ENCODE measurements at regions not wholly inside any gene's neighbourhood (a gene's known extent, or its start where the extent isn't known, plus 50 kb on each side); places are given as distances from the start of the nearest gene placed in this dataset.

DNA sequence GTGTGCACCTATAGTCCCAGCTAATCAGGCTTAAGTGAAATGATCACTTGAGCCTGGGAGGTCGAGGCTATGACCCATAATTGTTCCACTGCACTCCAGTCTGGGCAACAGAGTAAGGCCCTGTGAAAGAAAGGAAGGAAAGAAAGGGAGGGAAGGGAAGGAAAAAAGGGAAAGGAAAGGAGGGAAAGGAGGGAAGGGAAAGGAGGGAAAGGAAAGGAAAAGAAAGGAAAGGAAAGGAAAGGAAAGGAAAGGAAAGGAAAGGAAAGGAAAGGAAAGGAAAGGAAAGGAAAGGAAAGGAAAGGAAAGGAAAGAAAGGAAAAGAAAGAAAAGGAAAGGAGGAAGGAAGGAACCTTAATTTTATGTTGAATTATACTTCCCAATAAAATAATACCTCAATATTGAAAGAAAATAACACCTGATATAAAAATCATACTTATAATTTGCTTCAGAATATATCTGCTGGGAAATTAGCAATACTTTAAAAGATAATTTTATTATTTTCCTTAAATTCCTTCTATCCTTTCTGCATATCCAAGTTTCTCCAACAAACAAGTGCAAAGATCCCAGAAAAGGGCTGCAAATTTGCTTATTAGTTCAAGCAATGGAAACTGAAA is 177.3 kb downstream of the KLF12 start:
- DNase-seq (no peak), ATAC-seq (no peak)
- ChIA-PET CTCF (no interaction called here), POLR2A (no interaction called here)
- peaks cover 6% of the 10 kb centered on the region for H3K9me3 Mint-ChIP-seq
- H3K27ac Mint-ChIP-seq: peak overlapping the region; percentile 52
- TF ChIP-seq, protein P1, sequence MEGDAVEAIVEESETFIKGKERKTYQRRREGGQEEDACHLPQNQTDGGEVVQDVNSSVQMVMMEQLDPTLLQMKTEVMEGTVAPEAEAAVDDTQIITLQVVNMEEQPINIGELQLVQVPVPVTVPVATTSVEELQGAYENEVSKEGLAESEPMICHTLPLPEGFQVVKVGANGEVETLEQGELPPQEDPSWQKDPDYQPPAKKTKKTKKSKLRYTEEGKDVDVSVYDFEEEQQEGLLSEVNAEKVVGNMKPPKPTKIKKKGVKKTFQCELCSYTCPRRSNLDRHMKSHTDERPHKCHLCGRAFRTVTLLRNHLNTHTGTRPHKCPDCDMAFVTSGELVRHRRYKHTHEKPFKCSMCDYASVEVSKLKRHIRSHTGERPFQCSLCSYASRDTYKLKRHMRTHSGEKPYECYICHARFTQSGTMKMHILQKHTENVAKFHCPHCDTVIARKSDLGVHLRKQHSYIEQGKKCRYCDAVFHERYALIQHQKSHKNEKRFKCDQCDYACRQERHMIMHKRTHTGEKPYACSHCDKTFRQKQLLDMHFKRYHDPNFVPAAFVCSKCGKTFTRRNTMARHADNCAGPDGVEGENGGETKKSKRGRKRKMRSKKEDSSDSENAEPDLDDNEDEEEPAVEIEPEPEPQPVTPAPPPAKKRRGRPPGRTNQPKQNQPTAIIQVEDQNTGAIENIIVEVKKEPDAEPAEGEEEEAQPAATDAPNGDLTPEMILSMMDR (IDR thresholded peaks at IDR 0.05): no peak
- peaks cover 6% of the 10 kb centered on the region for H3K36me3 Mint-ChIP-seq (ENCODE audit: low read depth)
- H3K4me3 Mint-ChIP-seq: no peak overlapping the region
- peaks cover 55% of the 10 kb centered on the region for H3K4me1 Mint-ChIP-seq (ENCODE audit: low read depth)
- intact Hi-C loops (cut with micrococcal nuclease): no loop called here
- no peaks in the 10 kb centered on the region for H3K27me3 Mint-ChIP-seq

DNA sequence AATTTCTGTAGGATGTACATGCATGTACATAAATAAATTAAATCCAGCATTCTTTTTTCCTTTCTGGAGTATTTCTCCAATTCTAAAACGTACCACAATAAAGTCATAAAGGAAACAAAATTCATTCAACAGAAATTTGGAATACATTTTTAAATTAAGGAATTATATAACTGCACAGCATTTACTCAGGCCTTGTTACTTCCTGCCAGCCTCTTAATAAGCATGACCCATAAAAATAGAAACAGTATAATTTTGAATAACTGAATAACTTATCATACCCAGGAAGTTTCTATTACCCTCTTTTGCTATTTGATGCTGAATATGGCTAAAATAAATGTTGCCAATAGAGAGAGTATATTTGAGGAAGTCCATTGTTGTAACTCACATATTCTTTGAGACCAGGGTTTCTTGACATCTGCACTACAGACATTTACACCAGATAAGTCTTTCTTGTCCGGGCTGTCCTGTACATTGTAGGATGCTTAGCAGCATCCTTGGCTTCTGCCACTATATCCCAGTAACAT is 178.2 kb downstream of the KLF12 start:
- DNase-seq (no peak), ATAC-seq (no peak)
- Mint-ChIP-seq H3K9me3 (peaks cover 1% of the 10 kb centered on the region), H3K27ac (no peak overlapping the region), H3K4me3 (no peak overlapping the region), H3K27me3 (no peaks in the 10 kb centered on the region), H3K4me1 (ENCODE audit: low read depth) (peaks cover 53% of the 10 kb centered on the region), H3K36me3 (ENCODE audit: low read depth) (peaks cover 6% of the 10 kb centered on the region)
- TF ChIP-seq, protein P1 (IDR thresholded peaks at IDR 0.05): no peak
- CTCF ChIA-PET: no interaction called here
- intact Hi-C loops (cut with micrococcal nuclease): no loop called here
- POLR2A ChIA-PET: no interaction called here

DNA sequence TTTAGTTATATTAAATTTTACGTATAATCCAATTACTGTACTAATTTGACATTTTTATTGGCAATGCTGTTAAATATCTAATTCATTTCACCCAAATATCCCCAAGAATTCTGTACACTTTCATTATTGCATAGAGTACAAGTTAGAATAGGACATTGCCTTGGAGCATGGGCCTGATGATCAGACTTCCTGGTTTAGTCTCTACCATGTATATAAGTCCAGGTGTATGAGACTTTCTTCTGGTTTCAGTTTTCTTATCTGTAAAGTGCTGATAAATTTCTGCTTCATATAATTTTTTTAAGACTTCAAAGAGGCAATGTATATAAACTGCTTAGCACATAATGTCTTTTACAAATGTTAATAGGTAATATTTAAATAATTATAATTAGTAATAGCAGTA is 179.4 kb downstream of the KLF12 start:
- H3K4me3 Mint-ChIP-seq: no peak overlapping the region
- DNase-seq: no peak
- H3K4me1 Mint-ChIP-seq (ENCODE audit: low read depth): peaks cover 60% of the 10 kb centered on the region
- TF ChIP-seq, protein P1 (IDR thresholded peaks at IDR 0.05): no peak
- CTCF ChIA-PET: no interaction called here
- POLR2A ChIA-PET: no interaction called here
- peaks cover 6% of the 10 kb centered on the region for H3K36me3 Mint-ChIP-seq (ENCODE audit: low read depth)
- peaks cover 1% of the 10 kb centered on the region for H3K9me3 Mint-ChIP-seq
- H3K27me3 Mint-ChIP-seq: no peaks in the 10 kb centered on the region
- H3K27ac Mint-ChIP-seq: no peak overlapping the region
- intact Hi-C loops (cut with micrococcal nuclease): no loop called here
- no peak for ATAC-seq

DNA sequence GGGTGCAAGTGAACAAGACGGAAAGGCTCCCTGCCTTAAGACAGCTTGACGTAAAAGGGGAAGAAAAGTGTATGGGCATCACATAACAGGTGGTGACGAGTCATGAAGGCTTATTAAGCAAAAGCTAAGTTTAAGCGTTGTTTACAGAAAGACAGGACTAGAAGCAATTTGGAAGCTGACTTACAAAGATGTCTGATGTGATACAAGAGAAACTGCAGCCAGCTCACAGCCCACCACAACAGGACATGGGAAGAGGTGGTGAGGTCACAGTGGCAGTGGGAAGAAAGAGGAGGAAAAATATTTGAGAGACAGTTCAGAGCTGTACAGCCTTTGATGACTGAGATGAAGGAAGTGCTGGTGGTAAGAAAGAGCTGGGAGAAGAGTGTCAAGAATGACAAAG is 181.6 kb downstream of the KLF12 start:
- TF ChIP-seq, protein P1 (IDR thresholded peaks at IDR 0.05): no peak
- DNase-seq (no peak), ATAC-seq (no peak)
- H3K9me3 Mint-ChIP-seq: peaks cover 1% of the 10 kb centered on the region
- intact Hi-C loops (cut with micrococcal nuclease): no loop called here
- ChIA-PET CTCF (interaction anchor here (1.1 to 1.3 kb wide), 2 partner anchors 9 to 14 kb away, joined by 3 read pairs; no protein-coding TSS in a partner anchor), POLR2A (interaction anchor here (0.8 kb wide), 1 partner anchor 182 kb away, joined by 3 read pairs; the partner anchor contains the start of gene KLF12)
- H3K4me1 Mint-ChIP-seq (ENCODE audit: low read depth): peaks cover 72% of the 10 kb centered on the region
- no peaks in the 10 kb centered on the region for H3K27me3 Mint-ChIP-seq
- peaks cover 6% of the 10 kb centered on the region for H3K36me3 Mint-ChIP-seq (ENCODE audit: low read depth)
- H3K27ac Mint-ChIP-seq: peak overlapping the region; percentile 47
- no peak overlapping the region for H3K4me3 Mint-ChIP-seq

DNA sequence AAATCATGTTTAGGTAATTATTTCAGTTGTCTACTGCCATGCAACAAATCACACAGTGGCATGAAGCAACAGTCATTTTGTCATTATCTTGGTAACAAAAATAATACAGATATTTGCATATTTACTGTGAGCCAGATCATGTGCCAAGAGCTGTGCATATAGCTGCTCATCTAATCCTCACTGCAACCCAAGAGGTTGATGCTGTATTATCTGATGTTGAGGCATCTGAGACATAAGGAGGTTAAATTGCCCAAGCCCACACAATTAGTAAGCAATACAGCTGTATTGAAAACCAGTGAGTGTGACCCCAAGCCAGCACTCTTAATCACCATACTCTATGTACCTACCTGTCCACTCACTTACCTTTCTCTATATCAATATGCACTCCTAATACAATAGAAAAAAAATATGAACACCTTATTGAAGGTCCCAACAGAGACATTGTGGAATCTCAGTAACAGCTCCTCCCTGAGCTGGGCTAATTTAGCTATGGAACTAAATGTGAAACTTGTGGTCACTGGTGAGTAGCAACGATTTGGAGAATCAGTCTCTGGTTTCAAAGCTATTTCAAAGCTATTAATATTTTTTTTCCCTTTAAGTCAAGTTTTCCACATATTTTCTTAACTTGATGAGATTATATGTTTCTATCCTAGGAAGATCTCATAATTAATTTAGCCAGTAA is 185.2 kb downstream of the KLF12 start:
- ATAC-seq (peak; percentile 71), DNase-seq (no peak)
- no peaks in the 10 kb centered on the region for H3K9me3 Mint-ChIP-seq
- TF ChIP-seq, protein P1 (IDR thresholded peaks at IDR 0.05): no peak
- peaks cover 77% of the 10 kb centered on the region for H3K4me1 Mint-ChIP-seq (ENCODE audit: low read depth)
- CTCF ChIA-PET: interaction anchor here (1.1 to 1.3 kb wide), 2 partner anchors 181 to 337 kb away, joined by 3 to 4 read pairs; no protein-coding TSS in a partner anchor
- H3K27me3 Mint-ChIP-seq: no peaks in the 10 kb centered on the region
- POLR2A ChIA-PET: no interaction called here
- no peak overlapping the region for H3K4me3 Mint-ChIP-seq
- peak overlapping the region; percentile 34 for H3K27ac Mint-ChIP-seq
- intact Hi-C loops (cut with micrococcal nuclease): loop anchor here (10.0 kb wide), 2 partner anchors 186 to 336 kb away; partner anchors contain the start of gene KLF12
- peaks cover 9% of the 10 kb centered on the region for H3K36me3 Mint-ChIP-seq (ENCODE audit: low read depth)
